Endodermal cell (in vitro differentiated cells): ENCODE measurements at regions not wholly inside any gene's neighbourhood (a gene's known extent, or its start where the extent isn't known, plus 50 kb on each side); places are given as distances from the start of the nearest gene placed in this dataset.

Experiments used
- DNase-seq: peaks from one replicate; pipeline ENCODE4 v3.0.0-alpha.2; 2017
- H3K27ac ChIP-seq: 2 replicates; pipeline ENCODE4 v1.5.1; 2013; ENCODE audit warnings: mild to moderate bottlenecking, low read depth, low read length, moderate library complexity
- H3K27me3 ChIP-seq: 2 replicates; pipeline ENCODE4 v1.6.1; 2013; ENCODE audit warnings: mild to moderate bottlenecking, low read length, moderate library complexity; ENCODE audit not compliant: insufficient read depth, control insufficient read depth, poor library complexity, severe bottlenecking
- H3K36me3 ChIP-seq: 2 replicates; pipeline ENCODE4 v1.7.0; 2013; ENCODE audit warnings: mild to moderate bottlenecking, low read length, moderate library complexity; ENCODE audit not compliant: control insufficient read depth, insufficient read depth
- H3K4me1 ChIP-seq: one replicate; pipeline ENCODE4 v1.7.0; 2013; ENCODE audit warnings: low read length; ENCODE audit not compliant: control insufficient read depth, insufficient read depth
- H3K4me3 ChIP-seq: 2 replicates; pipeline ENCODE4 v1.5.1; 2013; ENCODE audit warnings: mild to moderate bottlenecking, low read length, moderate library complexity
- H3K9ac ChIP-seq: 2 replicates; pipeline ENCODE4 v1.6.1; 2013; ENCODE audit warnings: mild to moderate bottlenecking, low read length, moderate library complexity; ENCODE audit not compliant: poor library complexity, severe bottlenecking; ENCODE audit errors: extremely low read depth
- H3K9me3 ChIP-seq: 2 replicates; pipeline ENCODE4 v1.6.1; 2013; ENCODE audit warnings: mild to moderate bottlenecking, low read length, moderate library complexity; ENCODE audit not compliant: control insufficient read depth
- H3K27ac Mint-ChIP-seq: 2 replicates; pipeline ENCODE4 v1.8.0; 2020; ENCODE audit warnings: mixed read lengths
- H3K27me3 Mint-ChIP-seq: 2 replicates; pipeline ENCODE4 v1.8.0; 2021; ENCODE audit warnings: mild to moderate bottlenecking, mixed read lengths; ENCODE audit not compliant: insufficient read depth
- H3K36me3 Mint-ChIP-seq: 2 replicates; pipeline ENCODE4 v1.8.0; 2020; ENCODE audit warnings: low read depth, mixed read lengths
- H3K4me1 Mint-ChIP-seq: 2 replicates; pipeline ENCODE4 v1.8.0; 2020; ENCODE audit warnings: mixed read lengths
- H3K4me3 Mint-ChIP-seq: 2 replicates; pipeline ENCODE4 v1.8.0; 2020; ENCODE audit warnings: mild to moderate bottlenecking, moderate library complexity, mixed read lengths
- H3K9me3 Mint-ChIP-seq: 2 replicates; pipeline ENCODE4 v1.8.0; 2020; ENCODE audit warnings: mild to moderate bottlenecking, mixed read lengths
- WGBS, 2 experiments: methylation state at CpG; one replicate each; pipeline versions ENCODE4 v1.1.5 to v1.1.7; 2013; ENCODE audit warnings: missing lambda C conversion rate in 2 of 2, mixed read lengths in 1 of 2; ENCODE audit not compliant: insufficient coverage in 1 of 2, insufficient read length in 1 of 2; 5-methylcytosine and 5-hydroxymethylcytosine counted together
- TF ChIP-seq, protein P1 (sequence below): fragments of 200-600 bp; sonication (generic); conservative IDR thresholded peaks from 2 replicates; pipeline ENCODE4 v1.5.0; 2021; ENCODE audit warnings: antibody characterized with exemption, mild to moderate bottlenecking

DNA sequence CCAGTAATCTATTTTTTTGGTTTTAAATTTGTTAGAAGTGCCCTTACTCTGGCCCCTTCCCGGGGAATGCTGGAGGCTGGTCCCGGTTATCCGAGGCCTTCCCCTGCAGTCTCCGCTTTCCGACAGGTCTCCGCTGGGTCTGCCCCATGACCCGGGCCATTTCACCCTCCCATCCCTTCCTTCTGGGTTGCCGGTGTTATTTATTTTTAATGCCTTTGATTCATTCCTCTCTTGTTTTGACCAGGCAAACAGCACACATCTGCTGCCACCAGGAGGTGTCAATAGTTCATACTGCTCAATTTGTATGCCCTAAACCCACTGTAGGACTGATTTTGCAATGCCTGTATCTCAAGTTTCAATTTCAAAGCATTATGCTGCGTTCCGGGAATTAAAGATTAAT is 113.2 kb upstream of the IRX5 start:
- Mint-ChIP-seq H3K9me3 (peaks cover 3% of the 10 kb centered on the region), H3K36me3 (no peaks in the 10 kb centered on the region), H3K4me1 (peaks cover 23% of the 10 kb centered on the region), H3K27me3 (peaks cover 4% of the 10 kb centered on the region), H3K27ac (no peak overlapping the region), H3K4me3 (no peak overlapping the region)
- Histone ChIP-seq H3K4me3 (no peak overlapping the region), H3K9me3 (no peaks in the 10 kb centered on the region), H3K9ac (no peak overlapping the region), H3K36me3 (no peaks in the 10 kb centered on the region), H3K27me3 (no peaks in the 10 kb centered on the region), H3K27ac (no peak overlapping the region), H3K4me1 (no peaks in the 10 kb centered on the region)
- DNase-seq = peak; percentile 60
- TF ChIP-seq, protein P1, sequence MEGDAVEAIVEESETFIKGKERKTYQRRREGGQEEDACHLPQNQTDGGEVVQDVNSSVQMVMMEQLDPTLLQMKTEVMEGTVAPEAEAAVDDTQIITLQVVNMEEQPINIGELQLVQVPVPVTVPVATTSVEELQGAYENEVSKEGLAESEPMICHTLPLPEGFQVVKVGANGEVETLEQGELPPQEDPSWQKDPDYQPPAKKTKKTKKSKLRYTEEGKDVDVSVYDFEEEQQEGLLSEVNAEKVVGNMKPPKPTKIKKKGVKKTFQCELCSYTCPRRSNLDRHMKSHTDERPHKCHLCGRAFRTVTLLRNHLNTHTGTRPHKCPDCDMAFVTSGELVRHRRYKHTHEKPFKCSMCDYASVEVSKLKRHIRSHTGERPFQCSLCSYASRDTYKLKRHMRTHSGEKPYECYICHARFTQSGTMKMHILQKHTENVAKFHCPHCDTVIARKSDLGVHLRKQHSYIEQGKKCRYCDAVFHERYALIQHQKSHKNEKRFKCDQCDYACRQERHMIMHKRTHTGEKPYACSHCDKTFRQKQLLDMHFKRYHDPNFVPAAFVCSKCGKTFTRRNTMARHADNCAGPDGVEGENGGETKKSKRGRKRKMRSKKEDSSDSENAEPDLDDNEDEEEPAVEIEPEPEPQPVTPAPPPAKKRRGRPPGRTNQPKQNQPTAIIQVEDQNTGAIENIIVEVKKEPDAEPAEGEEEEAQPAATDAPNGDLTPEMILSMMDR = peak; percentile 74
- 79 to 84% methylated on average over 7 to 10 of the region's 10 CpGs for WGBS, 2 experiments

DNA sequence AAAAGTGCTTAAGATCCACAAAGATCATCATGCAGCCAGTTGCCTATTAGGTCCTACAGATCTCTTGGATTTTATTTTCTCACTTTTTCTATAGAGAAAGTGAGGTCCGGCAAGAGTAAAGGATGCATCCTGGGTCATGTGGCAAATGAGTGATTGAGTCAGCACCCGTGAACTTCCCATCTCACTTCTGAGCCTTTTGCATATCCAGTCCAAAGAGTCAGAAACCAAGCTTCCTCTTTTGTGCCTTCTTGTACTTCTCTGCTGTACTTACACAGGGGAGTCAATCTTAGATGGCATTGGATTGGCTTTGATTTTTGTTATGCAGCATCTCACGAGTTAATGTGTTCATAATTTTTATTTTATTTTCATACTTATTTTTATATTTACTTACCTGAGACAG is 114.2 kb upstream of the IRX5 start:
- H3K27me3 Mint-ChIP-seq = peaks cover 2% of the 10 kb centered on the region

DNA sequence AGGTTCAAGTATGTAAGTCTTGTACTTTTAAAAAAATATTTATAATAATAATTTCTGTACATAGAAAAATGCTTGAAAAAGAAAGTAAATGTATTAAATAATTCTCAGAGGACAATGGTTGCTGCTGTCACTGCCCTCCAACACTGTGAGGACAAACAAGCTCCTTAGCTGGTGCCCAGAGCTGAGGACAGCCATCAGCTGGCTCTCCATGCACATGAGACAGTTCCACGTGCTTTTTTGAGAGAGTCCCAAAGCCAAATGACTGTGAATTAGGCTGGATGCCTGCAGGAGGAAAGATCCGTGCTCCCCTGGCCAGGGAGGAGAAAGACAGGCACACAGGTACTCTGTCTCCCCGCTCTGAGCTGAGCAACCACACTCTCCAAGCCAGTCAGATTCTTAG is 115.5 kb upstream of the IRX5 start:
- peaks cover 2% of the 10 kb centered on the region for H3K27me3 Mint-ChIP-seq
- H3K4me3 ChIP-seq = no peak overlapping the region
- H3K9me3 ChIP-seq = no peaks in the 10 kb centered on the region
- TF ChIP-seq, protein P1 = no peak
- H3K9me3 Mint-ChIP-seq = peaks cover 1% of the 10 kb centered on the region
- no peaks in the 10 kb centered on the region for H3K36me3 Mint-ChIP-seq
- H3K4me1 Mint-ChIP-seq = peaks cover 23% of the 10 kb centered on the region
- no peak overlapping the region for H3K9ac ChIP-seq
- H3K4me3 Mint-ChIP-seq = no peak overlapping the region
- 88 to 90% methylated on average over 2 to 3 of the region's 3 CpGs for WGBS, 2 experiments
- H3K27ac ChIP-seq = no peak overlapping the region
- DNase-seq = no peak
- H3K27ac Mint-ChIP-seq = no peak overlapping the region
- H3K4me1 ChIP-seq = no peaks in the 10 kb centered on the region
- H3K27me3 ChIP-seq = no peaks in the 10 kb centered on the region
- H3K36me3 ChIP-seq = no peaks in the 10 kb centered on the region

More for the DNA sequence above, 114.2 kb upstream of the IRX5 start:
- no peaks in the 10 kb centered on the region for H3K36me3 Mint-ChIP-seq
- peaks cover 23% of the 10 kb centered on the region for H3K4me1 Mint-ChIP-seq
- no peaks in the 10 kb centered on the region for H3K27me3 ChIP-seq
- H3K36me3 ChIP-seq = no peaks in the 10 kb centered on the region
- TF ChIP-seq, protein P1 = no peak
- no peak overlapping the region for H3K4me3 Mint-ChIP-seq
- no peak overlapping the region for H3K4me3 ChIP-seq
- no peaks in the 10 kb centered on the region for H3K9me3 ChIP-seq
- no peaks in the 10 kb centered on the region for H3K4me1 ChIP-seq
- 94 to 100% methylated on average over 2 of the region's 3 CpGs for WGBS, 2 experiments
- H3K27ac Mint-ChIP-seq = no peak overlapping the region
- H3K9ac ChIP-seq = no peak overlapping the region
- H3K9me3 Mint-ChIP-seq = peaks cover 3% of the 10 kb centered on the region
- no peak for DNase-seq
- no peak overlapping the region for H3K27ac ChIP-seq
